CD4-positive, CD25-positive, alpha-beta regulatory T cell (primary cell): ENCODE measurements at regions not wholly inside any gene's neighbourhood (a gene's known extent, or its start where the extent isn't known, plus 50 kb on each side); places are given as distances from the start of the nearest gene placed in this dataset.
"Not testable (repeated sequence)": the region's sequence is repeated elsewhere in the genome, so short reads cannot be mapped to it uniquely, and the experiment has no call there.

Experiments used
- ATAC-seq, 2 donors: fragments of 150-1000 bp; cut with Tn5 transposase; one replicate each; pipeline ENCODE4 v1.10.0; 2021; ENCODE audit warnings: low read depth in 2 of 2, moderate number of reproducible peaks in 2 of 2, moderate library complexity in 1 of 2
- DNase-seq, 3 donors: peaks; one replicate each; pipeline versions ENCODE4 v3.0.0 to v3.0.0-alpha.2; 2012 to 2022; ENCODE audit warnings: mixed read lengths in 1 of 3
- H3K27ac ChIP-seq: one replicate; pipeline ENCODE4 v1.7.0; 2013; ENCODE audit warnings: mild to moderate bottlenecking, low read length; ENCODE audit not compliant: insufficient read depth, poor library complexity, severe bottlenecking
- H3K27me3 ChIP-seq: one replicate; pipeline ENCODE4 v1.7.0; 2013; ENCODE audit warnings: low read length; ENCODE audit not compliant: control insufficient read depth, insufficient read depth
- H3K36me3 ChIP-seq: one replicate; pipeline ENCODE4 v1.7.0; 2013; ENCODE audit warnings: mild to moderate bottlenecking, low read length, moderate library complexity; ENCODE audit not compliant: control insufficient read depth, insufficient read depth
- H3K4me1 ChIP-seq: 2 replicates; pipeline ENCODE4 v1.7.0; 2013; ENCODE audit warnings: mild to moderate bottlenecking, low read length; ENCODE audit not compliant: insufficient read depth, control insufficient read depth, poor library complexity, severe bottlenecking
- H3K4me3 ChIP-seq: one replicate; pipeline ENCODE4 v1.7.0; 2013; ENCODE audit warnings: low read depth, mild to moderate bottlenecking, low read length, moderate library complexity
- H3K9me3 ChIP-seq, 2 experiments: 1 replicate in 1 of 2; 2 replicates in 1 of 2; pipeline ENCODE4 v1.7.0; 2013; ENCODE audit warnings: low read length in 2 of 2, mild to moderate bottlenecking in 1 of 2, moderate library complexity in 1 of 2; ENCODE audit not compliant: control insufficient read depth in 2 of 2
- H3K27ac Mint-ChIP-seq, 3 donors: one replicate each; pipeline ENCODE4 v1.8.0; 2020 to 2022; ENCODE audit warnings: mild to moderate bottlenecking in 3 of 3, mixed read lengths in 3 of 3, moderate library complexity in 2 of 3
- H3K27me3 Mint-ChIP-seq: one replicate; pipeline ENCODE4 v1.8.0; 2022; ENCODE audit warnings: mild to moderate bottlenecking, mixed read lengths
- H3K36me3 Mint-ChIP-seq: one replicate; pipeline ENCODE4 v1.8.0; 2020; ENCODE audit warnings: mixed read lengths
- H3K4me1 Mint-ChIP-seq, 4 donors: one replicate each; pipeline ENCODE4 v1.8.0; 2020 to 2022; ENCODE audit warnings: mixed read lengths in 4 of 4, mild to moderate bottlenecking in 1 of 4
- H3K4me3 Mint-ChIP-seq, 4 donors: one replicate each; pipeline ENCODE4 v1.8.0; 2020 to 2022; ENCODE audit warnings: mild to moderate bottlenecking in 4 of 4, mixed read lengths in 4 of 4, moderate library complexity in 3 of 4
- H3K9me3 Mint-ChIP-seq, 7 donors: one replicate each; pipeline ENCODE4 v1.8.0; 2020 to 2022; ENCODE audit warnings: mixed read lengths in 7 of 7, mild to moderate bottlenecking in 3 of 7, moderate library complexity in 2 of 7

- ATAC-seq: no peak
- Mint-ChIP-seq H3K4me1 (no peaks in the 10 kb centered on the region), H3K27me3 (peaks cover 8% of the 10 kb centered on the region), H3K9me3 (peaks cover 0 to 2% (median 0%) of the 10 kb centered on the region in 7 donors), H3K4me3 (no peak overlapping the region), H3K27ac (no peak overlapping the region), H3K36me3 (no peaks in the 10 kb centered on the region)
- Histone ChIP-seq H3K36me3 (no peaks in the 10 kb centered on the region), H3K4me3 (no peak overlapping the region), H3K9me3 (no peaks in the 10 kb centered on the region), H3K27me3 (no peaks in the 10 kb centered on the region), H3K27ac (no peak overlapping the region), H3K4me1 (no peaks in the 10 kb centered on the region)
- no peak for DNase-seq
Observed at GRCh38 chr14:105902131-105902898, 375.9 kb downstream of the TMEM121 start.

DNA sequence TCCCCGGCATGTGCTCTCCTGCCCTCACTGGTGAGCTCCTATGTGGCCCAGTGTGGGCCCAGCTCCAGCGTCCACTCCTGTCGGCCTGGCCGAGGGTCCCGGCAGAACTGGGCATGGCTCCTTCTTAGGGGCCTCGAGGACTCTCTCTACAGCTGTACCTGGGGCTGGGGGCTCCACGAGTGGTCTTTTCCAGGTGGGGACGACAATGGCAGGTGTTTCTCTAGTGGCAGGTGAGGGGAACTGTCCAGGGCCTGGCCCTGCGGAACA lies 376.4 kb downstream of the TMEM121 start:
- not testable (repeated sequence) for H3K4me3 Mint-ChIP-seq, H3K27ac Mint-ChIP-seq, H3K36me3 Mint-ChIP-seq, H3K9me3 ChIP-seq, H3K9me3 Mint-ChIP-seq, DNase-seq, H3K4me3 ChIP-seq, H3K4me1 Mint-ChIP-seq, ATAC-seq, H3K4me1 ChIP-seq, H3K27ac ChIP-seq, H3K36me3 ChIP-seq, H3K27me3 ChIP-seq, H3K27me3 Mint-ChIP-seq

- no peak overlapping the region for H3K4me3 ChIP-seq
- DNase-seq: no peak
- H3K27ac Mint-ChIP-seq: no peak overlapping the region
Observed at GRCh38 chr14:105903971-105904370, 377.6 kb downstream of the TMEM121 start.

GRCh38 chr14:105904379-105904778 lies 378.0 kb downstream of the TMEM121 start:
- Histone ChIP-seq H3K27ac (no peak overlapping the region), H3K27me3 (no peaks in the 10 kb centered on the region), H3K9me3 (no peaks in the 10 kb centered on the region), H3K4me1 (no peaks in the 10 kb centered on the region), H3K4me3 (no peak overlapping the region), H3K36me3 (no peaks in the 10 kb centered on the region)
- Mint-ChIP-seq H3K4me1 (peaks cover 0 to 5% (median 0%) of the 10 kb centered on the region in 4 donors), H3K27me3 (peaks cover 8% of the 10 kb centered on the region), H3K36me3 (no peaks in the 10 kb centered on the region), H3K9me3 (peaks cover 0 to 2% (median 0%) of the 10 kb centered on the region in 7 donors), H3K4me3 (no peak overlapping the region), H3K27ac (no peak overlapping the region)
- ATAC-seq: no peak
- no peak for DNase-seq

More at GRCh38 chr14:105903971-105904370, 377.6 kb downstream of the TMEM121 start:
- Histone ChIP-seq H3K27ac (no peak overlapping the region), H3K36me3 (no peaks in the 10 kb centered on the region), H3K9me3 (no peaks in the 10 kb centered on the region), H3K4me1 (no peaks in the 10 kb centered on the region), H3K27me3 (no peaks in the 10 kb centered on the region)
- Mint-ChIP-seq H3K36me3 (no peaks in the 10 kb centered on the region), H3K27me3 (peaks cover 8% of the 10 kb centered on the region), H3K9me3 (peaks cover 0 to 2% (median 0%) of the 10 kb centered on the region in 7 donors), H3K4me3 (no peak overlapping the region), H3K4me1 (peaks cover 0 to 5% (median 0%) of the 10 kb centered on the region in 4 donors)
- ATAC-seq: no peak

- Mint-ChIP-seq H3K27me3 (peaks cover 8% of the 10 kb centered on the region), H3K36me3 (no peaks in the 10 kb centered on the region), H3K4me1 (peaks cover 0 to 5% (median 0%) of the 10 kb centered on the region in 4 donors), H3K4me3 (no peak overlapping the region), H3K9me3 (peaks cover 0 to 2% (median 0%) of the 10 kb centered on the region in 7 donors), H3K27ac (no peak overlapping the region)
- Histone ChIP-seq H3K36me3 (no peaks in the 10 kb centered on the region), H3K27me3 (no peaks in the 10 kb centered on the region), H3K4me3 (no peak overlapping the region), H3K4me1 (no peaks in the 10 kb centered on the region), H3K9me3 (no peaks in the 10 kb centered on the region), H3K27ac (no peak overlapping the region)
- ATAC-seq (no peak), DNase-seq (no peak)
Observed at GRCh38 chr14:105905456-105905855, 379.1 kb downstream of the TMEM121 start.

- Mint-ChIP-seq H3K4me3 (no peak overlapping the region), H3K4me1 (peaks cover 0 to 5% (median 0%) of the 10 kb centered on the region in 4 donors), H3K36me3 (no peaks in the 10 kb centered on the region), H3K27ac (no peak overlapping the region), H3K27me3 (peaks cover 8% of the 10 kb centered on the region), H3K9me3 (peaks cover 0 to 2% (median 0%) of the 10 kb centered on the region in 7 donors)
- no peaks in the 10 kb centered on the region for H3K4me1 ChIP-seq
- H3K27ac ChIP-seq: no peak overlapping the region
- ATAC-seq (no peak), DNase-seq (no peak)
- H3K36me3 ChIP-seq: no peaks in the 10 kb centered on the region
- H3K4me3 ChIP-seq: no peak overlapping the region
- H3K9me3 ChIP-seq: no peaks in the 10 kb centered on the region
- H3K27me3 ChIP-seq: no peaks in the 10 kb centered on the region
Observed at GRCh38 chr14:105907276-105907675, 380.9 kb downstream of the TMEM121 start.

DNA sequence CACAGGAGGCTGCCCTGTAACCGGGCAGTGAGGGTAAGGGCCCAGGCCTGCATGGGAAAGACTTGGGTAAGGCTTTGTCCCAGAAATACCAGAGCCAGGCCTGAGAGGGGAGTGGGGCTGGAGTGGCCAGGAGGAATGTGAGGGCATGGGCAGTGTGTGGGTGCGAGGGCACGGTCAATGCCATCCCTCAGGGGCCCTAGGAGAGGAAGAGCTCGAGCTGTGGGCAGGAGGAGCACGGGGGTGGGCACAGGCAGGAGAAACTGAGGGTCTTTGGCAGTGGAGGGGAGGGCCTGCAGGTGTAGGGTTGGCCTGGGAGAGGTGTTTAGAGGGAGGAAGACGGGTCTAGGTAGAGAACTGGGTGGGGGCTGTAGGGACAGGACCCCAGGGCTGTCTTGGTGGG lies 381.6 kb downstream of the TMEM121 start:
- Mint-ChIP-seq H3K27ac (no peak overlapping the region), H3K27me3 (peaks cover 8% of the 10 kb centered on the region), H3K4me3 (no peak overlapping the region), H3K4me1 (peaks cover 0 to 5% (median 0%) of the 10 kb centered on the region in 4 donors), H3K36me3 (no peaks in the 10 kb centered on the region), H3K9me3 (peaks cover 0 to 2% (median 0%) of the 10 kb centered on the region in 7 donors)
- ATAC-seq: no peak
- Histone ChIP-seq H3K27ac (no peak overlapping the region), H3K9me3 (no peaks in the 10 kb centered on the region), H3K4me1 (no peaks in the 10 kb centered on the region), H3K27me3 (no peaks in the 10 kb centered on the region), H3K36me3 (no peaks in the 10 kb centered on the region), H3K4me3 (no peak overlapping the region)
- no peak for DNase-seq

DNA sequence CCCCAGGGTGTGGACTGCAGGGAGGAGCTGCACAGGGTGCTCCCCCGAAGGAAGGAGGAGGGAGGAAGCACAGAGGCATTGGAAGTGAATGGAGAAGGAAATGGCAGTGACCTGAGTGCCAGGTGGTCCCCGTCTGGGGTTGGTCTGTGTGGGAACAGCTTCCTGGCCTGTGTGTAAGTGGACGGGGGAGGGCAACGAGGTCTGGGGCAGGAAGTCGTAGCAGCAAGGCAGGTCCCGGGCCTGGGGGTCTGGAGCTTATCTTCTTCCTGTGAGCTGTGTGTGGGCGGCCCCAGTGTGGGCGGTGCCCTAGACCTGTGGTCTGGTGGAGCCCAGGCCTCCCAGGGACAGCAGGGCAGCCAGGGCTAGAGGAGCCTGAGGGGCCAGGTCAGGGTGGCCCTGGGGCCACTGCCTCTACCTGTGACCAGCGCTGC lies 382.1 kb downstream of the TMEM121 start:
- no peaks in the 10 kb centered on the region for H3K27me3 ChIP-seq
- H3K27ac ChIP-seq: no peak overlapping the region
- H3K4me3 ChIP-seq: no peak overlapping the region
- no peaks in the 10 kb centered on the region for H3K36me3 Mint-ChIP-seq
- DNase-seq (no peak), ATAC-seq (peak in 1 of 2 donors; percentile 45)
- H3K27me3 Mint-ChIP-seq: peaks cover 4% of the 10 kb centered on the region
- no peaks in the 10 kb centered on the region for H3K36me3 ChIP-seq
- H3K27ac Mint-ChIP-seq: peak overlapping the region in 1 of 3 donors; percentile 62
- H3K4me1 ChIP-seq: no peaks in the 10 kb centered on the region
- no peak overlapping the region for H3K4me3 Mint-ChIP-seq
- peaks cover 0 to 2% (median 0%) of the 10 kb centered on the region in 7 donors for H3K9me3 Mint-ChIP-seq
- H3K9me3 ChIP-seq: no peaks in the 10 kb centered on the region
- H3K4me1 Mint-ChIP-seq: peaks cover 0 to 5% (median 0%) of the 10 kb centered on the region in 4 donors
